Esophagus muscularis mucosa (tissue), 4 donors: ENCODE measurements at regions not wholly inside any gene's neighbourhood (a gene's known extent, or its start where the extent isn't known, plus 50 kb on each side); places are given as distances from the start of the nearest gene placed in this dataset.

Experiments
- CTCF ChIP-seq, 3 experiments: fragments of 200-600 bp in 2 of 3; fragments of 450-650 bp in 1 of 3; sonication (generic) in 2 of 3; IDR thresholded peaks; one replicate each; pipeline ENCODE4 v1.5.1; 2017 to 2019; ENCODE audit warnings: antibody characterized with exemption in 3 of 3, mild to moderate bottlenecking in 2 of 3, moderate library complexity in 1 of 3
- EP300 ChIP-seq: sonication (generic); formaldehyde crosslinking; IDR thresholded peaks from one replicate; pipeline ENCODE4 v1.6.1; 2017; ENCODE audit warnings: antibody characterized with exemption
- POLR2A ChIP-seq: fragments of 450-650 bp; IDR thresholded peaks from one replicate; pipeline ENCODE4 v1.6.1; 2017; ENCODE audit warnings: antibody characterized with exemption, moderate library complexity, mild to moderate bottlenecking, low read depth
- POLR2AphosphoS5 ChIP-seq, 2 donors: sonication (generic); formaldehyde crosslinking; IDR thresholded peaks; one replicate each; pipeline ENCODE4 v1.6.1; 2017; ENCODE audit warnings: antibody characterized with exemption in 2 of 2

- TF ChIP-seq EP300 (no peak), CTCF (IDR thresholded peaks at IDR 0.05) (no peak), POLR2AphosphoS5 (IDR thresholded peaks at IDR 0.05) (no peak), POLR2A (no peak)
These were observed 373.1 kb downstream of the MFSD1 start for GRCh38 chr3:159174715-159175692.
